Mesenchymal stem cell (in vitro differentiated cells and primary cell): ENCODE measurements at regions not wholly inside any gene's neighbourhood (a gene's known extent, or its start where the extent isn't known, plus 50 kb on each side); places are given as distances from the start of the nearest gene placed in this dataset.

Source experiments
- DNase-seq: peaks from one replicate; pipeline ENCODE4 v3.0.0-alpha.2; 2013
- H2AFZ ChIP-seq: one replicate; pipeline ENCODE4 v1.6.1; 2013; ENCODE audit warnings: low read depth, mild to moderate bottlenecking, control low read depth, inconsistent platforms, low read length, moderate library complexity
- H2AK5ac ChIP-seq: 2 replicates; pipeline ENCODE4 v1.6.1; 2013; ENCODE audit warnings: low read length, moderate library complexity, mild to moderate bottlenecking, inconsistent platforms; ENCODE audit not compliant: severe bottlenecking
- H2BK120ac ChIP-seq: one replicate; pipeline ENCODE4 v1.6.1; 2013; ENCODE audit warnings: low read depth, mild to moderate bottlenecking, inconsistent platforms, low read length, moderate library complexity
- H2BK12ac ChIP-seq, 2 experiments: one replicate each; pipeline ENCODE4 v1.6.1; 2013; ENCODE audit warnings: inconsistent platforms in 2 of 2, low read length in 2 of 2, mild to moderate bottlenecking in 2 of 2, moderate library complexity in 2 of 2, control low read depth in 1 of 2
- H2BK15ac ChIP-seq: one replicate; pipeline ENCODE4 v1.6.1; 2013; ENCODE audit warnings: mild to moderate bottlenecking, low read depth, inconsistent platforms; ENCODE audit not compliant: poor library complexity, severe bottlenecking
- H2BK5ac ChIP-seq: 2 replicates; pipeline ENCODE4 v1.6.1; 2013; ENCODE audit warnings: low read depth, mild to moderate bottlenecking, low read length, control low read depth, inconsistent platforms; ENCODE audit not compliant: poor library complexity, severe bottlenecking
- H3K14ac ChIP-seq, 2 experiments: one replicate each; pipeline ENCODE4 v1.6.1; 2013; ENCODE audit warnings: inconsistent platforms in 2 of 2, low read length in 2 of 2, control low read depth in 1 of 2, mild to moderate bottlenecking in 1 of 2, moderate library complexity in 1 of 2
- H3K18ac ChIP-seq, 2 experiments: one replicate each; pipeline ENCODE4 v1.6.1; 2013; ENCODE audit warnings: inconsistent platforms in 2 of 2, low read length in 2 of 2, control low read depth in 1 of 2, low read depth in 1 of 2, mild to moderate bottlenecking in 1 of 2
- H3K23ac ChIP-seq, 2 experiments: one replicate each; pipeline ENCODE4 v1.6.1; 2013; ENCODE audit warnings: inconsistent platforms in 2 of 2, low read length in 2 of 2, mild to moderate bottlenecking in 2 of 2, moderate library complexity in 2 of 2, control low read depth in 1 of 2
- H3K27ac ChIP-seq: 2 replicates; pipeline ENCODE4 v1.5.1; 2013; ENCODE audit warnings: mild to moderate bottlenecking, moderate library complexity, low read length, control low read depth, inconsistent platforms; ENCODE audit not compliant: poor library complexity, severe bottlenecking
- H3K27me3 ChIP-seq, 2 experiments: 2 replicates each; pipeline versions ENCODE4 v1.6.1 to v1.7.0; 2013; ENCODE audit warnings: low read length in 2 of 2, mild to moderate bottlenecking in 2 of 2, moderate library complexity in 2 of 2, control low read depth in 1 of 2, inconsistent platforms in 1 of 2; ENCODE audit not compliant: control insufficient read depth in 1 of 2, insufficient read depth in 1 of 2
- H3K36me3 ChIP-seq, 2 experiments: 2 replicates each; pipeline versions ENCODE4 v1.6.1 to v1.7.0; 2013; ENCODE audit warnings: low read length in 2 of 2, control low read depth in 1 of 2, inconsistent platforms in 1 of 2, low read depth in 1 of 2, mild to moderate bottlenecking in 1 of 2; ENCODE audit not compliant: insufficient read depth in 2 of 2, control insufficient read depth in 1 of 2
- H3K4ac ChIP-seq, 2 experiments: one replicate each; pipeline ENCODE4 v1.6.1; 2013; ENCODE audit warnings: inconsistent platforms in 2 of 2, low read length in 2 of 2, mild to moderate bottlenecking in 2 of 2, moderate library complexity in 2 of 2, control low read depth in 1 of 2, low read depth in 1 of 2
- H3K4me1 ChIP-seq: 2 replicates; pipeline ENCODE4 v1.6.1; 2013; ENCODE audit warnings: low read depth, low read length, control low read depth; ENCODE audit not compliant: control insufficient read depth, insufficient read depth
- H3K4me2 ChIP-seq: 2 replicates; pipeline ENCODE4 v1.6.1; 2013; ENCODE audit warnings: low read length, mild to moderate bottlenecking, inconsistent platforms; ENCODE audit not compliant: poor library complexity, severe bottlenecking
- H3K4me3 ChIP-seq, 2 experiments: 2 replicates each; pipeline versions ENCODE4 v1.5.1 to v1.7.0; 2013; ENCODE audit warnings: low read length in 2 of 2, mild to moderate bottlenecking in 2 of 2, control low read depth in 1 of 2, low read depth in 1 of 2; ENCODE audit not compliant: insufficient read depth in 1 of 2
- H3K79me1 ChIP-seq: replicated peaks from 2 replicates; pipeline ENCODE4 v1.6.1; 2013; ENCODE audit warnings: mild to moderate bottlenecking, control low read depth, low read length, inconsistent platforms; ENCODE audit not compliant: poor library complexity, severe bottlenecking
- H3K9ac ChIP-seq: 2 replicates; pipeline ENCODE4 v1.7.0; 2013; ENCODE audit warnings: mild to moderate bottlenecking, low read length, moderate library complexity
- H3K9me3 ChIP-seq: 2 replicates; pipeline ENCODE4 v1.7.0; 2013; ENCODE audit warnings: mild to moderate bottlenecking, low read length; ENCODE audit not compliant: control insufficient read depth
- H4K8ac ChIP-seq: one replicate; pipeline ENCODE4 v1.6.1; 2013; ENCODE audit warnings: inconsistent platforms, mild to moderate bottlenecking, low read length, moderate library complexity
- H4K91ac ChIP-seq: one replicate; pipeline ENCODE4 v1.6.1; 2013; ENCODE audit warnings: mild to moderate bottlenecking, low read length, inconsistent platforms
- WGBS: methylation state at CpG from one replicate; pipeline ENCODE4 v1.1.7; 2013; ENCODE audit warnings: mixed read lengths; 5-methylcytosine and 5-hydroxymethylcytosine counted together

- no peaks in the 10 kb centered on the region for H3K79me1 ChIP-seq
- no peak overlapping the region for H2BK15ac ChIP-seq
- no CpG with 5 or more reads among the region's 3 CpGs for WGBS
- H3K23ac ChIP-seq: no peak overlapping the region
- no peak overlapping the region for H3K4me3 ChIP-seq
- H2BK120ac ChIP-seq: no peak overlapping the region
- H4K8ac ChIP-seq: no peak overlapping the region
- H3K27ac ChIP-seq: no peak overlapping the region
- H2BK12ac ChIP-seq: no peak overlapping the region
- H3K18ac ChIP-seq: no peak overlapping the region
- no peak overlapping the region for H4K91ac ChIP-seq
- no peaks in the 10 kb centered on the region for H3K27me3 ChIP-seq
- no peak overlapping the region for H3K4ac ChIP-seq
- no peak for DNase-seq
- H2BK5ac ChIP-seq: no peak overlapping the region
- no peaks in the 10 kb centered on the region for H3K4me1 ChIP-seq
- no peak overlapping the region for H2AFZ ChIP-seq
- no peak overlapping the region for H3K4me2 ChIP-seq
- no peak overlapping the region for H3K14ac ChIP-seq
- no peaks in the 10 kb centered on the region for H3K36me3 ChIP-seq
- H2AK5ac ChIP-seq: no peak overlapping the region
- H3K9me3 ChIP-seq: no peaks in the 10 kb centered on the region
- no peak overlapping the region for H3K9ac ChIP-seq
Observed at GRCh38 chr7:114021135-114021534, 102.3 kb upstream of the PPP1R3A start.

GRCh38 chr7:114008696-114009095 is 89.9 kb upstream of the PPP1R3A start:
- Histone ChIP-seq H3K27me3 (no peaks in the 10 kb centered on the region), H2BK12ac (no peak overlapping the region), H2BK15ac (no peak overlapping the region), H3K27ac (no peak overlapping the region), H3K4me3 (no peak overlapping the region), H3K23ac (no peak overlapping the region), H3K4me2 (no peak overlapping the region), H3K4ac (no peak overlapping the region), H4K91ac (no peak overlapping the region), H3K14ac (no peak overlapping the region), H3K79me1 (no peaks in the 10 kb centered on the region), H3K9me3 (no peaks in the 10 kb centered on the region), H2BK5ac (no peak overlapping the region), H2AFZ (no peak overlapping the region), H4K8ac (no peak overlapping the region), H2BK120ac (no peak overlapping the region), H3K36me3 (no peaks in the 10 kb centered on the region), H3K9ac (no peak overlapping the region), H2AK5ac (no peak overlapping the region), H3K18ac (no peak overlapping the region), H3K4me1 (no peaks in the 10 kb centered on the region)
- no peak for DNase-seq
- 80% methylated on average over 5 of the region's 5 CpGs for WGBS

- Histone ChIP-seq H2AK5ac (no peak overlapping the region), H3K27me3 (no peaks in the 10 kb centered on the region), H2BK15ac (no peak overlapping the region), H4K8ac (no peak overlapping the region), H2BK12ac (no peak overlapping the region), H3K27ac (no peak overlapping the region), H2BK120ac (no peak overlapping the region), H3K4ac (no peak overlapping the region), H2AFZ (no peak overlapping the region), H3K14ac (no peak overlapping the region), H3K36me3 (no peaks in the 10 kb centered on the region), H4K91ac (no peak overlapping the region), H3K18ac (no peak overlapping the region), H3K9me3 (peaks cover under 1% of the 10 kb centered on the region), H3K9ac (no peak overlapping the region), H3K4me2 (no peak overlapping the region), H3K4me1 (no peaks in the 10 kb centered on the region), H3K23ac (no peak overlapping the region), H3K4me3 (no peak overlapping the region), H3K79me1 (no peaks in the 10 kb centered on the region), H2BK5ac (no peak overlapping the region)
- WGBS: 90% methylated on average over 2 of the region's 2 CpGs
- DNase-seq: no peak
Observed at GRCh38 chr7:114007386-114007785, 88.6 kb upstream of the PPP1R3A start.

GRCh38 chr7:113998934-113999333 is 80.1 kb upstream of the PPP1R3A start:
- H3K27ac ChIP-seq: no peak overlapping the region
- H3K4me3 ChIP-seq: no peak overlapping the region
- no peak overlapping the region for H2BK15ac ChIP-seq
- no peak overlapping the region for H3K9ac ChIP-seq
- H3K79me1 ChIP-seq: no peaks in the 10 kb centered on the region
- no peaks in the 10 kb centered on the region for H3K27me3 ChIP-seq
- H4K8ac ChIP-seq: no peak overlapping the region
- H3K9me3 ChIP-seq: peaks cover 16% of the 10 kb centered on the region
- DNase-seq: no peak
- H3K4me1 ChIP-seq: no peaks in the 10 kb centered on the region
- H4K91ac ChIP-seq: no peak overlapping the region
- H3K4ac ChIP-seq: no peak overlapping the region
- H2AK5ac ChIP-seq: no peak overlapping the region
- H2BK120ac ChIP-seq: no peak overlapping the region
- no peak overlapping the region for H2BK12ac ChIP-seq
- H3K18ac ChIP-seq: no peak overlapping the region
- no peak overlapping the region for H2AFZ ChIP-seq
- no peak overlapping the region for H3K4me2 ChIP-seq
- no peak overlapping the region for H2BK5ac ChIP-seq
- H3K36me3 ChIP-seq: no peaks in the 10 kb centered on the region
- H3K14ac ChIP-seq: no peak overlapping the region
- H3K23ac ChIP-seq: no peak overlapping the region
